GM12878 (cell line): ENCODE measurements at regions not wholly inside any gene's neighbourhood (a gene's known extent, or its start where the extent isn't known, plus 50 kb on each side); places are given as distances from the start of the nearest gene placed in this dataset.

Experiments used
- ATAC-seq: fragments of 200-7000 bp; cut with Tn5 transposase; 3 replicates; pipeline ENCODE4 v1.9.1; 2020; ENCODE audit warnings: mild to moderate bottlenecking, moderate library complexity
- BruUV-seq: library from RNA; stranded (reverse); fragments of 400-500 nt; replicated peaks from 2 replicates; lab custom pipeline; 2021; lab: Mats Ljungman, UMichigan
- CTCF ChIA-PET: fragments of 300-600 bp; sonication (Branson Sonifier 250); formaldehyde crosslinking; extraction: SDS; loops from one replicate; lab custom pipeline; 2021; ENCODE audit warnings: inconsistent platforms; lab: Yijun Ruan, JAX
- POLR2A ChIA-PET: fragments of 350-600 bp; formaldehyde crosslinking; extraction: SDS; loops from one replicate; lab custom pipeline; 2021; ENCODE audit warnings: inconsistent platforms; lab: Charles Lee
- RAD21 ChIA-PET: fragments of 300-600 bp; sonication (Branson Sonifier 250); formaldehyde crosslinking; loops from one replicate; lab custom pipeline; 2023; ENCODE audit warnings: antibody characterized with exemption; ENCODE audit not compliant: unreplicated experiment; lab: Charles Lee
- SMC1A ChIA-PET: fragments of 300-600 bp; sonication (Branson Sonifier 250); formaldehyde crosslinking; loops from one replicate; lab custom pipeline; 2023; ENCODE audit not compliant: unreplicated experiment, uncharacterized antibody; lab: Charles Lee
- DNase-seq: peaks from one replicate; pipeline ENCODE4 v3.0.0-alpha.2; 2011; ENCODE audit warnings: low read depth, low spot score
- FAIRE-seq: peaks from 3 replicates; lab custom pipeline; 2011; peaks lifted over from hg19 to GRCh38; lab: Jason Lieb, UNC
- H2AFZ ChIP-seq: 2 replicates; pipeline ENCODE4 v1.6.0; 2011; ENCODE audit warnings: low read depth, low read length, control low read depth; ENCODE audit not compliant: control insufficient read depth
- H3K27ac ChIP-seq: 2 replicates; pipeline ENCODE4 v1.5.1; 2011; ENCODE audit warnings: control low read depth; ENCODE audit not compliant: control insufficient read depth, insufficient read depth
- H3K27me3 ChIP-seq, 2 experiments: replicated peaks in 1 of 2; 2 replicates each; pipeline versions ENCODE4 v1.6.0 to v1.6.1; 2011; ENCODE audit warnings: low read length in 1 of 2; ENCODE audit not compliant: control insufficient read depth in 2 of 2, insufficient read depth in 2 of 2
- H3K36me3 ChIP-seq, 2 experiments: 2 replicates each; pipeline ENCODE4 v1.5.1; 2011; ENCODE audit warnings: low read length in 1 of 2; ENCODE audit not compliant: control insufficient read depth in 2 of 2, insufficient read depth in 2 of 2
- H3K4me1 ChIP-seq: 2 replicates; pipeline ENCODE4 v1.6.1; 2011; ENCODE audit warnings: mild to moderate bottlenecking, low read length, moderate library complexity, mixed read lengths; ENCODE audit not compliant: control insufficient read depth, insufficient read depth
- H3K4me2 ChIP-seq: 2 replicates; pipeline ENCODE4 v1.6.0; 2011; ENCODE audit warnings: control low read depth; ENCODE audit not compliant: control insufficient read depth, insufficient read depth
- H3K4me3 ChIP-seq: fragments of 200-600 bp; sonication (generic); 2 replicates; pipeline ENCODE4 v1.5.1; 2016
- H3K79me2 ChIP-seq: 2 replicates; pipeline ENCODE4 v1.6.0; 2011; ENCODE audit warnings: low read length; ENCODE audit not compliant: control insufficient read depth, insufficient read depth
- H3K9ac ChIP-seq: 2 replicates; pipeline ENCODE4 v1.8.0; 2011; ENCODE audit warnings: low read length, control low read depth, mixed read lengths; ENCODE audit not compliant: control insufficient read depth, insufficient read depth
- H3K9me3 ChIP-seq: replicated peaks from 3 replicates; pipeline ENCODE4 v1.5.1; 2011; ENCODE audit warnings: mild to moderate bottlenecking, low read length; ENCODE audit not compliant: control insufficient read depth, insufficient read depth
- H4K20me1 ChIP-seq: 2 replicates; pipeline ENCODE4 v1.6.0; 2011; ENCODE audit not compliant: control insufficient read depth, insufficient read depth
- BRCA1 ChIP-seq: IDR thresholded peaks from 2 replicates; pipeline ENCODE4 v1.6.1; 2011; ENCODE audit warnings: low read depth, low read length, improper control_type of control experiment
- CHD2 ChIP-seq: IDR thresholded peaks from 2 replicates; pipeline ENCODE4 v1.6.1; 2011; ENCODE audit warnings: low read depth, low read length, improper control_type of control experiment, borderline replicate concordance
- JUNB ChIP-seq: IDR thresholded peaks from 2 replicates; pipeline ENCODE4 v1.6.1; 2016; ENCODE audit warnings: antibody characterized with exemption, mild to moderate bottlenecking
- RAD21 ChIP-seq: IDR thresholded peaks from 2 replicates; pipeline ENCODE4 v1.6.1; 2011; ENCODE audit warnings: mild to moderate bottlenecking, low read depth, low read length, moderate library complexity; ENCODE audit not compliant: insufficient read depth
- TCF3 ChIP-seq: IDR thresholded peaks from 2 replicates; pipeline ENCODE4 v1.6.1; 2012; ENCODE audit warnings: low read depth, mild to moderate bottlenecking, low read length, borderline replicate concordance; ENCODE audit not compliant: insufficient read depth
- ZNF217 ChIP-seq: fragments of 450-650 bp; IDR thresholded peaks from 2 replicates; pipeline ENCODE4 v1.6.1; 2017; ENCODE audit warnings: antibody characterized with exemption, mild to moderate bottlenecking
- ZNF622 ChIP-seq: fragments of 450-650 bp; IDR thresholded peaks from 2 replicates; pipeline ENCODE4 v1.6.1; 2017; ENCODE audit warnings: mild to moderate bottlenecking, inconsistent platforms
- whole genome bisulfite sequencing: methylation state at CpG from one replicate; pipeline ENCODE4 v1.1.6; 2016; ENCODE audit warnings: low lambda C conversion rate; ENCODE audit not compliant: insufficient replicate concordance, insufficient coverage; ENCODE audit errors: missing lambda C conversion rate; 5-methylcytosine and 5-hydroxymethylcytosine counted together
- in situ Hi-C: fragments of 300-500 bp; cut with MboI; formaldehyde crosslinking; loops from 9 replicates; pipeline ENCODE4 v1.14.3; 2018; ENCODE audit warnings: mixed read lengths
- intact Hi-C: fragments of 100-400 bp; cut with micrococcal nuclease; formaldehyde crosslinking; loops from one replicate; pipeline ENCODE4 v1.14.2; 2022; ENCODE audit not compliant: unreplicated experiment
- TF ChIP-seq, protein P1 (sequence below), 3 experiments: IDR thresholded peaks in 2 of 3; conservative IDR thresholded peaks in 1 of 3; 2 replicates each; pipeline ENCODE4 v1.5.1; 2011; ENCODE audit warnings: low read depth in 3 of 3, low read length in 3 of 3, mild to moderate bottlenecking in 3 of 3, control low read depth in 2 of 3, moderate library complexity in 2 of 3, inconsistent platforms in 1 of 3, mixed read lengths in 1 of 3; ENCODE audit not compliant: control insufficient read depth in 2 of 3, insufficient read depth in 1 of 3; ENCODE audit errors: extremely low read depth in 1 of 3
- TF ChIP-seq, protein P2 (sequence below): fragments of 450-650 bp; IDR thresholded peaks from 2 replicates; pipeline ENCODE4 v1.6.1; 2018; ENCODE audit warnings: borderline replicate concordance, mild to moderate bottlenecking; ENCODE audit not compliant: partially characterized antibody
- TF ChIP-seq, protein P3 (sequence below): fragments of 450-650 bp; IDR thresholded peaks from 2 replicates; pipeline ENCODE4 v1.6.1; 2017; ENCODE audit warnings: borderline replicate concordance

DNA sequence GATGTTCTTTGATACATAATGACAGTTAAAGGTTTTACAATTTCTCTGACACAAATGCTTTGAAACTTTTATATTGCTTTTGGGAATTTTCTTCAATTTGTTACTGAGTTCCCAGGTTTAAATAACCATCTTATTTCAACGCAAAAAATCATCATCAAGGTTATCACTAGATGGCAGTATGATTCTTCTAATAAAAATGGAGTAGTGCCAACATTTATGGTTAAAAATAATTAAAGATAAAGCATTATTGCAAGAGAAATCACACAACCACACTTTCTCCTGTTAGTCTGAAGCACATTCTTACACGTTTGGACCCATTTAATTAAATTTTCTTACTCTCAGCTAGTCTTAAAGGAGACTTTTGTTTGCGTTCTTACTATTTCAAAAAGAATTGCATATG is 611.3 kb upstream of the CPXCR1 start:
- ATAC-seq (no peak), DNase-seq (no peak), FAIRE-seq (no peak)
- Histone ChIP-seq H3K9me3 (no peaks in the 10 kb centered on the region), H2AFZ (no peak overlapping the region), H3K36me3 (no peaks in the 10 kb centered on the region), H3K9ac (no peak overlapping the region), H3K79me2 (no peaks in the 10 kb centered on the region), H3K4me2 (no peak overlapping the region), H3K27me3 (no peaks in the 10 kb centered on the region), H3K27ac (no peak overlapping the region), H3K4me1 (no peaks in the 10 kb centered on the region), H3K4me3 (no peak overlapping the region), H4K20me1 (no peaks in the 10 kb centered on the region)
- intact Hi-C loops (loop anchor here (1.0 kb wide), 1 partner anchor 478 kb away; no protein-coding TSS in a partner anchor), in situ Hi-C loops (no loop called here)
- no TSS peak for BruUV-seq
- ChIA-PET POLR2A (no interaction called here), SMC1A (interaction anchor here (1.2 kb wide), 1 partner anchor 1623 kb away, joined by 3 read pairs; no protein-coding TSS in a partner anchor), RAD21 (no interaction called here), CTCF (interaction anchor here (1.3 kb wide), 1 partner anchor 478 kb away, joined by 4 read pairs; no protein-coding TSS in a partner anchor)
- WGBS = 21% methylated on average over 3 of the region's 3 CpGs
- TF ChIP-seq, protein P1, sequence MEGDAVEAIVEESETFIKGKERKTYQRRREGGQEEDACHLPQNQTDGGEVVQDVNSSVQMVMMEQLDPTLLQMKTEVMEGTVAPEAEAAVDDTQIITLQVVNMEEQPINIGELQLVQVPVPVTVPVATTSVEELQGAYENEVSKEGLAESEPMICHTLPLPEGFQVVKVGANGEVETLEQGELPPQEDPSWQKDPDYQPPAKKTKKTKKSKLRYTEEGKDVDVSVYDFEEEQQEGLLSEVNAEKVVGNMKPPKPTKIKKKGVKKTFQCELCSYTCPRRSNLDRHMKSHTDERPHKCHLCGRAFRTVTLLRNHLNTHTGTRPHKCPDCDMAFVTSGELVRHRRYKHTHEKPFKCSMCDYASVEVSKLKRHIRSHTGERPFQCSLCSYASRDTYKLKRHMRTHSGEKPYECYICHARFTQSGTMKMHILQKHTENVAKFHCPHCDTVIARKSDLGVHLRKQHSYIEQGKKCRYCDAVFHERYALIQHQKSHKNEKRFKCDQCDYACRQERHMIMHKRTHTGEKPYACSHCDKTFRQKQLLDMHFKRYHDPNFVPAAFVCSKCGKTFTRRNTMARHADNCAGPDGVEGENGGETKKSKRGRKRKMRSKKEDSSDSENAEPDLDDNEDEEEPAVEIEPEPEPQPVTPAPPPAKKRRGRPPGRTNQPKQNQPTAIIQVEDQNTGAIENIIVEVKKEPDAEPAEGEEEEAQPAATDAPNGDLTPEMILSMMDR (IDR thresholded peaks at IDR 0.05 in 2 of 3, conservative IDR thresholded peaks at IDR 0.05 in 1 of 3; ENCODE audit: control insufficient read depth in 2 of 3, extremely low read depth in 1 of 3, insufficient read depth in 1 of 3, low read depth in 3 of 3, low read length in 3 of 3) = peak in 1 of 3 experiments; percentile 11; a peak in 2 of 6 replicates
- TF ChIP-seq RAD21 = 0 out of 2 replicates have a peak, but pooled peaks have one; percentile 15
- TF ChIP-seq BRCA1 = no peak

DNA sequence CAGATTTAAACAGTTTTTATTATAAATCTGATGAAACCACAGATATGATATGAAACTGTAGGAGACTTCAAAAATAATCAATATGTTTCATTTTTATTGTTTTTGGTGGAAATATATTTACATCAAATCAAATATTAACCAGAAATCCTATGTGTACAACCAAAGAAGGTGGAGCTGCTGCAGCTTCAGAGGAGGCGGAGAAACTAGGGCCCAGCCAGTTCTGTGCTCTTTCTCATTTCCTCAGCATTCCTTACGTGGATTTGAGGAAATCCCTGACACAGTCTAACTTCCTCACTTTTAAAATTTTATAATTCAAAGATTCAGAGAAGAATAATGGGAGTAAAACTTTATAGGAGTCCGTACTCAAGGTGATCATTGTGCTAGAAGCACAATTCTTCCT is 610.7 kb upstream of the CPXCR1 start:
- no peaks in the 10 kb centered on the region for H3K27me3 ChIP-seq
- H3K4me3 ChIP-seq = no peak overlapping the region
- ChIA-PET CTCF (interaction anchor here (1.3 kb wide), 1 partner anchor 478 kb away, joined by 4 read pairs; no protein-coding TSS in a partner anchor), SMC1A (interaction anchor here (1.2 kb wide), 1 partner anchor 1622 kb away, joined by 3 read pairs; no protein-coding TSS in a partner anchor), POLR2A (no interaction called here), RAD21 (no interaction called here)
- DNase-seq (no peak), FAIRE-seq (no peak), ATAC-seq (no peak)
- H3K36me3 ChIP-seq = no peaks in the 10 kb centered on the region
- no peaks in the 10 kb centered on the region for H3K4me1 ChIP-seq
- intact Hi-C loops = no loop called here
- BruUV-seq = no TSS peak
- no peaks in the 10 kb centered on the region for H4K20me1 ChIP-seq
- 16% methylated on average over 3 of the region's 3 CpGs for WGBS
- in situ Hi-C loops = no loop called here
- no peak overlapping the region for H3K27ac ChIP-seq
- no peaks in the 10 kb centered on the region for H3K79me2 ChIP-seq
- H3K9ac ChIP-seq = no peak overlapping the region
- no peak overlapping the region for H2AFZ ChIP-seq
- H3K4me2 ChIP-seq = no peak overlapping the region
- no peaks in the 10 kb centered on the region for H3K9me3 ChIP-seq
- TF ChIP-seq, protein P2, sequence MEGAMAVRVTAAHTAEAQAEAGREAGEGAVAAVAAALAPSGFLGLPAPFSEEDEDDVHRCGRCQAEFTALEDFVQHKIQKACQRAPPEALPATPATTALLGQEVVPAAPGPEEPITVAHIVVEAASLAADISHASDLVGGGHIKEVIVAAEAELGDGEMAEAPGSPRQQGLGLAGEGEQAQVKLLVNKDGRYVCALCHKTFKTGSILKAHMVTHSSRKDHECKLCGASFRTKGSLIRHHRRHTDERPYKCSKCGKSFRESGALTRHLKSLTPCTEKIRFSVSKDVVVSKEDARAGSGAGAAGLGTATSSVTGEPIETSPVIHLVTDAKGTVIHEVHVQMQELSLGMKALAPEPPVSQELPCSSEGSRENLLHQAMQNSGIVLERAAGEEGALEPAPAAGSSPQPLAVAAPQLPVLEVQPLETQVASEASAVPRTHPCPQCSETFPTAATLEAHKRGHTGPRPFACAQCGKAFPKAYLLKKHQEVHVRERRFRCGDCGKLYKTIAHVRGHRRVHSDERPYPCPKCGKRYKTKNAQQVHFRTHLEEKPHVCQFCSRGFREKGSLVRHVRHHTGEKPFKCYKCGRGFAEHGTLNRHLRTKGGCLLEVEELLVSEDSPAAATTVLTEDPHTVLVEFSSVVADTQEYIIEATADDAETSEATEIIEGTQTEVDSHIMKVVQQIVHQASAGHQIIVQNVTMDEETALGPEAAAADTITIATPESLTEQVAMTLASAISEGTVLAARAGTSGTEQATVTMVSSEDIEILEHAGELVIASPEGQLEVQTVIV = no peak
- TF ChIP-seq ZNF217 (no peak), ZNF622 (no peak), CHD2 (no peak), JUNB (no peak), TCF3 (no peak)
- TF ChIP-seq, protein P3, sequence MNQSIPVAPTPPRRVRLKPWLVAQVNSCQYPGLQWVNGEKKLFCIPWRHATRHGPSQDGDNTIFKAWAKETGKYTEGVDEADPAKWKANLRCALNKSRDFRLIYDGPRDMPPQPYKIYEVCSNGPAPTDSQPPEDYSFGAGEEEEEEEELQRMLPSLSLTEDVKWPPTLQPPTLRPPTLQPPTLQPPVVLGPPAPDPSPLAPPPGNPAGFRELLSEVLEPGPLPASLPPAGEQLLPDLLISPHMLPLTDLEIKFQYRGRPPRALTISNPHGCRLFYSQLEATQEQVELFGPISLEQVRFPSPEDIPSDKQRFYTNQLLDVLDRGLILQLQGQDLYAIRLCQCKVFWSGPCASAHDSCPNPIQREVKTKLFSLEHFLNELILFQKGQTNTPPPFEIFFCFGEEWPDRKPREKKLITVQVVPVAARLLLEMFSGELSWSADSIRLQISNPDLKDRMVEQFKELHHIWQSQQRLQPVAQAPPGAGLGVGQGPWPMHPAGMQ = no peak
